Mesendoderm (in vitro differentiated cells): ENCODE measurements at regions not wholly inside any gene's neighbourhood (a gene's known extent, or its start where the extent isn't known, plus 50 kb on each side); places are given as distances from the start of the nearest gene placed in this dataset.
"Not testable (repeated sequence)": the region's sequence is repeated elsewhere in the genome, so short reads cannot be mapped to it uniquely, and the experiment has no call there.

Experiments
- DNase-seq: peaks from one replicate; pipeline ENCODE4 v3.0.0; 2013
- H2AK5ac ChIP-seq: 2 replicates; pipeline ENCODE4 v1.6.1; 2013; ENCODE audit warnings: low read length, inconsistent platforms
- H2BK120ac ChIP-seq: 2 replicates; pipeline ENCODE4 v1.6.1; 2013; ENCODE audit warnings: low read depth, mild to moderate bottlenecking, low read length, moderate library complexity, mixed read lengths
- H2BK15ac ChIP-seq: replicated peaks from 2 replicates; pipeline ENCODE4 v1.6.1; 2013; ENCODE audit warnings: low read depth, mild to moderate bottlenecking, moderate library complexity
- H2BK5ac ChIP-seq: 2 replicates; pipeline ENCODE4 v1.6.1; 2013; ENCODE audit warnings: low read length, inconsistent platforms
- H3K18ac ChIP-seq: 2 replicates; pipeline ENCODE4 v1.6.1; 2013; ENCODE audit warnings: mild to moderate bottlenecking, low read length, mixed read lengths
- H3K23ac ChIP-seq: one replicate; pipeline ENCODE4 v1.6.1; 2013; ENCODE audit warnings: low read length
- H3K27ac ChIP-seq: 2 replicates; pipeline ENCODE4 v1.5.1; 2013; ENCODE audit warnings: low read depth, mild to moderate bottlenecking, inconsistent platforms, low read length, moderate library complexity
- H3K27me3 ChIP-seq: 2 replicates; pipeline ENCODE4 v1.6.1; 2013; ENCODE audit warnings: low read length, control low read depth, mild to moderate bottlenecking, inconsistent platforms; ENCODE audit not compliant: insufficient read depth, poor library complexity
- H3K36me3 ChIP-seq: 2 replicates; pipeline ENCODE4 v1.6.1; 2013; ENCODE audit warnings: low read length, inconsistent platforms; ENCODE audit not compliant: control insufficient read depth, insufficient read depth
- H3K4ac ChIP-seq: one replicate; pipeline ENCODE4 v1.6.1; 2013; ENCODE audit warnings: low read depth, mild to moderate bottlenecking, low read length, moderate library complexity
- H3K4me1 ChIP-seq: 2 replicates; pipeline ENCODE4 v1.6.1; 2013; ENCODE audit warnings: low read depth, low read length, inconsistent platforms; ENCODE audit not compliant: control insufficient read depth
- H3K4me2 ChIP-seq: 2 replicates; pipeline ENCODE4 v1.6.1; 2013; ENCODE audit warnings: low read length
- H3K4me3 ChIP-seq: 2 replicates; pipeline ENCODE4 v1.5.1; 2013; ENCODE audit warnings: mild to moderate bottlenecking, low read length
- H3K56ac ChIP-seq: one replicate; pipeline ENCODE4 v1.6.1; 2013; ENCODE audit warnings: low read length
- H3K79me1 ChIP-seq: 2 replicates; pipeline ENCODE4 v1.6.1; 2013; ENCODE audit warnings: low read length, inconsistent platforms
- H3K79me2 ChIP-seq: 2 replicates; pipeline ENCODE4 v1.6.1; 2013; ENCODE audit warnings: mild to moderate bottlenecking, low read length; ENCODE audit not compliant: control insufficient read depth, insufficient read depth
- H3K9ac ChIP-seq: 2 replicates; pipeline ENCODE4 v1.6.1; 2013; ENCODE audit warnings: low read length, inconsistent platforms
- H4K5ac ChIP-seq: one replicate; pipeline ENCODE4 v1.6.1; 2013; ENCODE audit warnings: low read length
- H4K8ac ChIP-seq: one replicate; pipeline ENCODE4 v1.6.1; 2013; ENCODE audit warnings: low read depth, mild to moderate bottlenecking, control low read depth, low read length, moderate library complexity
- WGBS: extraction: QIAGEN DNeasy Blood & Tissue Kit; methylation state at CpG from one replicate; pipeline ENCODE4 v1.1.7; 2013; ENCODE audit warnings: low lambda C conversion rate, missing lambda C conversion rate; ENCODE audit not compliant: insufficient coverage; ENCODE audit errors: extremely low coverage; 5-methylcytosine and 5-hydroxymethylcytosine counted together

- no peak overlapping the region for H3K9ac ChIP-seq
- DNase-seq: no peak
- no peak overlapping the region for H2BK120ac ChIP-seq
- no peaks in the 10 kb centered on the region for H3K36me3 ChIP-seq
- no peak overlapping the region for H3K27ac ChIP-seq
- no peak overlapping the region for H2BK15ac ChIP-seq
- no peak overlapping the region for H3K4me2 ChIP-seq
- no peak overlapping the region for H3K4ac ChIP-seq
- H2AK5ac ChIP-seq: no peak overlapping the region
- no CpG with 5 or more reads among the region's 7 CpGs for WGBS
- H3K79me1 ChIP-seq: no peaks in the 10 kb centered on the region
- no peak overlapping the region for H2BK5ac ChIP-seq
- no peaks in the 10 kb centered on the region for H3K27me3 ChIP-seq
- H3K4me3 ChIP-seq: no peak overlapping the region
- no peak overlapping the region for H4K5ac ChIP-seq
- no peaks in the 10 kb centered on the region for H3K4me1 ChIP-seq
- no peak overlapping the region for H3K23ac ChIP-seq
- no peak overlapping the region for H3K56ac ChIP-seq
- H3K18ac ChIP-seq: no peak overlapping the region
- H3K79me2 ChIP-seq: no peaks in the 10 kb centered on the region
- H4K8ac ChIP-seq: no peak overlapping the region
Measured at GRCh38 chr6:4664117-4664626, 112.0 kb upstream of the CDYL start.

- Histone ChIP-seq H3K4me2 (no peak overlapping the region), H2BK5ac (no peak overlapping the region), H2BK15ac (no peak overlapping the region), H3K56ac (no peak overlapping the region), H3K4me1 (no peaks in the 10 kb centered on the region), H3K79me1 (no peaks in the 10 kb centered on the region), H3K23ac (no peak overlapping the region), H4K8ac (no peak overlapping the region), H3K79me2 (no peaks in the 10 kb centered on the region), H3K27me3 (no peaks in the 10 kb centered on the region), H3K36me3 (no peaks in the 10 kb centered on the region), H3K9ac (no peak overlapping the region), H3K4me3 (no peak overlapping the region), H2AK5ac (no peak overlapping the region), H3K27ac (no peak overlapping the region), H3K18ac (no peak overlapping the region), H3K4ac (no peak overlapping the region), H4K5ac (no peak overlapping the region), H2BK120ac (no peak overlapping the region)
- DNase-seq: no peak
- no CpG with 5 or more reads among the region's 7 CpGs for WGBS
Measured at GRCh38 chr6:4662886-4663285, 113.3 kb upstream of the CDYL start.

GRCh38 chr6:4661391-4661790 is 114.8 kb upstream of the CDYL start:
- no peak overlapping the region for H3K56ac ChIP-seq
- no peak overlapping the region for H3K4me2 ChIP-seq
- no peaks in the 10 kb centered on the region for H3K4me1 ChIP-seq
- no peak overlapping the region for H2BK15ac ChIP-seq
- no peak overlapping the region for H3K4ac ChIP-seq
- H2BK5ac ChIP-seq: no peak overlapping the region
- H3K9ac ChIP-seq: no peak overlapping the region
- H2BK120ac ChIP-seq: no peak overlapping the region
- no peaks in the 10 kb centered on the region for H3K36me3 ChIP-seq
- no peak overlapping the region for H2AK5ac ChIP-seq
- no peak overlapping the region for H4K8ac ChIP-seq
- no peaks in the 10 kb centered on the region for H3K79me2 ChIP-seq
- H3K4me3 ChIP-seq: no peak overlapping the region
- H4K5ac ChIP-seq: no peak overlapping the region
- DNase-seq: no peak
- no peak overlapping the region for H3K18ac ChIP-seq
- H3K23ac ChIP-seq: no peak overlapping the region
- H3K27ac ChIP-seq: no peak overlapping the region
- H3K79me1 ChIP-seq: no peaks in the 10 kb centered on the region
- H3K27me3 ChIP-seq: no peaks in the 10 kb centered on the region
- no CpG with 5 or more reads among the region's 8 CpGs for WGBS

- no peak overlapping the region for H3K18ac ChIP-seq
- no peak overlapping the region for H2BK120ac ChIP-seq
- no peak overlapping the region for H3K9ac ChIP-seq
- H3K36me3 ChIP-seq: no peaks in the 10 kb centered on the region
- DNase-seq: no peak
- H3K4me1 ChIP-seq: no peaks in the 10 kb centered on the region
- no peak overlapping the region for H3K56ac ChIP-seq
- H3K79me2 ChIP-seq: no peaks in the 10 kb centered on the region
- H4K8ac ChIP-seq: no peak overlapping the region
- no peak overlapping the region for H2BK15ac ChIP-seq
- no peak overlapping the region for H2BK5ac ChIP-seq
- no CpG with 5 or more reads among the region's 22 CpGs for WGBS
- no peak overlapping the region for H3K4me2 ChIP-seq
- no peak overlapping the region for H4K5ac ChIP-seq
- H3K79me1 ChIP-seq: no peaks in the 10 kb centered on the region
- no peak overlapping the region for H3K27ac ChIP-seq
- H3K23ac ChIP-seq: peak overlapping the region; percentile 24
- H3K4ac ChIP-seq: no peak overlapping the region
- no peak overlapping the region for H2AK5ac ChIP-seq
- H3K27me3 ChIP-seq: no peaks in the 10 kb centered on the region
- no peak overlapping the region for H3K4me3 ChIP-seq
Measured at GRCh38 chr6:4660377-4661321, 115.6 kb upstream of the CDYL start.

- H3K4me2 ChIP-seq, H3K56ac ChIP-seq, DNase-seq, H3K23ac ChIP-seq, H3K79me1 ChIP-seq, H2BK15ac ChIP-seq, H3K4me1 ChIP-seq, H3K27ac ChIP-seq, H2BK5ac ChIP-seq, H3K27me3 ChIP-seq, H2BK120ac ChIP-seq, H3K9ac ChIP-seq, H3K18ac ChIP-seq, H4K5ac ChIP-seq, H3K4ac ChIP-seq, H3K4me3 ChIP-seq, H3K36me3 ChIP-seq, H3K79me2 ChIP-seq, H2AK5ac ChIP-seq, H4K8ac ChIP-seq: not testable (repeated sequence)
- WGBS: no CpG with 5 or more reads among the region's 2 CpGs
Measured at GRCh38 chr6:4659719-4660118, 116.5 kb upstream of the CDYL start.
